ENCODE measurements at regions not wholly inside any gene's neighbourhood (a gene's known extent, or its start where the extent isn't known, plus 50 kb on each side); places are given as distances from the start of the nearest gene placed in this dataset.
"Not testable (repeated sequence)": the region's sequence is repeated elsewhere in the genome, so short reads cannot be mapped to it uniquely, and the experiment has no call there.

DNA sequence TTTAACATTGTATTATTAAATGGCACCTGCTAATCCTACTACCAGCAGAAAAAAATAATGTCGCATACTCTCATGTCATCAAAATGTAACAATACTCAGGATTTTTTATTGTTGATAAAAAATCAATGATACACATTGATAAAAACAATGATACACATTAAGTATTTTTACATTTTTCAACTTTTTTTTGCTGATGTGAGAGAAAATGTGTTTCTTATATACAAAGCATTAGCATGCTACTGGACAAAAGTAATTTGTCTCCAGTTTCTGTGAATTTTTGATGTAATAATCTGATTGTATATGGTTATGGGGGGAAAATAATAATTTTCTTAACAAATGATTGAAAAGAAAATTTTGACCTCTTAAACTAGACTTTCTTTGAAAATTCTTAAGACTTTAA, 1256.6 kb upstream of the CNTN5 start:
- TF ChIP-seq ZNF384 (IDR thresholded peaks at IDR 0.05) (no peak), L3MBTL2 (conservative IDR thresholded peaks at IDR 0.05) (no peak), CTBP1 (IDR thresholded peaks at IDR 0.05; ENCODE audit: borderline replicate concordance) (no peak)
- POLR2A ChIA-PET = no interaction called here
- CTCF ChIA-PET = no interaction called here
- no peak for DNase-seq (ENCODE audit: extremely low spot score)

DNA sequence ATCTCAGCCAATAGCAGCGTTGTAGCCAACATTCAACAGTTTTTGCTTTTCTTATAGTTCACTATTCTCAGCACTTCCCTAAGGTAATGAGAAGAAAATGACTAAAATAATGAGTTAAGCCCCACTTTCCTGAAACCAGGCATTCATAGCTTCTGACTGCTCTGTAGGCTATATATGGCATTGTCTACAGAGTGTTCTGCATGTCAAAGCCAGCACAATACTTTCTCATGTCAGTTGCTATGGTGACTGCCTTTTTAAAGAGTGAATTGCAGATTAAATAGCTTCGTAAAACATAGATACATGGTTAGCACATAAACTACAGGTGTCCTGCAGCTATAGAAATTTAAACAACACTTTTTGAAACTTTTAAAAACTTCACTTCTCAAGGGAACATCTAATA, 1256.1 kb upstream of the CNTN5 start:
- DNase-seq (ENCODE audit: extremely low spot score) = no peak
- ChIA-PET CTCF (no interaction called here), POLR2A (no interaction called here)
- no peak for TF ChIP-seq L3MBTL2 (conservative IDR thresholded peaks at IDR 0.05)
- no peak for TF ChIP-seq LEF1 (IDR thresholded peaks at IDR 0.05; ENCODE audit: borderline replicate concordance)
- no peak for TF ChIP-seq FOXM1 (IDR thresholded peaks at IDR 0.05; ENCODE audit: borderline replicate concordance)
- TF ChIP-seq SP1 (IDR thresholded peaks at IDR 0.05) = no peak
- no peak for TF ChIP-seq FOXA1 (IDR thresholded peaks at IDR 0.05)
- TF ChIP-seq NFRKB (IDR thresholded peaks at IDR 0.05) = no peak
- no peak for TF ChIP-seq ELF4 (IDR thresholded peaks at IDR 0.05)

DNA sequence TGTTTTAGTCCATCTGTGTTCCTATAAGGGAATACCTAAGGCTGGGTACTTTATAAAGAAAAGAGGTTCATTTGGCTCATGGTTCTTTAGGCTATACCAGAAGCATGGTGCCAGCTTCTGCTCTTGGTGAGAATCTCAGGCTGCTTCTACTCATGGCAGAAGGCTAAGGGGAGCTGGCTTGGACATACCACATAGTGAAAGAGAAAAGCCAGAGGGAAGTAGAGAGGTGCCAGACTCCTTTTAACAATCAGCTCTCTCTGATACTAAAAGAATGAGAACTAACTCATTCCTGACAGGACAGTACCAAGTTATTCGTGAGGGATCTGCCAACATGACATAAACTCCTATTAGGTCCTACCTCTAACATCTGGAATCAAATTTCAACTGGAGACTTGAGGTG, 1250.2 kb upstream of the CNTN5 start:
- POLR2A ChIA-PET = no interaction called here
- CTCF ChIA-PET = no interaction called here
- TF ChIP-seq CTBP1 (IDR thresholded peaks at IDR 0.05; ENCODE audit: borderline replicate concordance) (no peak), LEF1 (IDR thresholded peaks at IDR 0.05; ENCODE audit: borderline replicate concordance) (no peak), TARDBP (IDR thresholded peaks at IDR 0.05) (no peak), ARNT (IDR thresholded peaks at IDR 0.05) (no peak), ELF4 (IDR thresholded peaks at IDR 0.05) (no peak), SP1 (IDR thresholded peaks at IDR 0.05) (no peak), FOXK2 (IDR thresholded peaks at IDR 0.05) (no peak), SUZ12 (IDR thresholded peaks at IDR 0.05) (no peak), FOXA1 (IDR thresholded peaks at IDR 0.05) (no peak), ZNF384 (IDR thresholded peaks at IDR 0.05) (no peak), NFRKB (IDR thresholded peaks at IDR 0.05) (no peak), BHLHE40 (IDR thresholded peaks at IDR 0.05; ENCODE audit: borderline replicate concordance) (no peak), L3MBTL2 (conservative IDR thresholded peaks at IDR 0.05) (no peak), FOXM1 (IDR thresholded peaks at IDR 0.05; ENCODE audit: borderline replicate concordance) (no peak), HDGF (IDR thresholded peaks at IDR 0.05; ENCODE audit: borderline replicate concordance) (no peak)
- TF ChIP-seq, protein P1, sequence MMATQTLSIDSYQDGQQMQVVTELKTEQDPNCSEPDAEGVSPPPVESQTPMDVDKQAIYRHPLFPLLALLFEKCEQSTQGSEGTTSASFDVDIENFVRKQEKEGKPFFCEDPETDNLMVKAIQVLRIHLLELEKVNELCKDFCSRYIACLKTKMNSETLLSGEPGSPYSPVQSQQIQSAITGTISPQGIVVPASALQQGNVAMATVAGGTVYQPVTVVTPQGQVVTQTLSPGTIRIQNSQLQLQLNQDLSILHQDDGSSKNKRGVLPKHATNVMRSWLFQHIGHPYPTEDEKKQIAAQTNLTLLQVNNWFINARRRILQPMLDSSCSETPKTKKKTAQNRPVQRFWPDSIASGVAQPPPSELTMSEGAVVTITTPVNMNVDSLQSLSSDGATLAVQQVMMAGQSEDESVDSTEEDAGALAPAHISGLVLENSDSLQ (IDR thresholded peaks at IDR 0.05) = no peak
- no peak for DNase-seq (ENCODE audit: extremely low spot score)

DNA sequence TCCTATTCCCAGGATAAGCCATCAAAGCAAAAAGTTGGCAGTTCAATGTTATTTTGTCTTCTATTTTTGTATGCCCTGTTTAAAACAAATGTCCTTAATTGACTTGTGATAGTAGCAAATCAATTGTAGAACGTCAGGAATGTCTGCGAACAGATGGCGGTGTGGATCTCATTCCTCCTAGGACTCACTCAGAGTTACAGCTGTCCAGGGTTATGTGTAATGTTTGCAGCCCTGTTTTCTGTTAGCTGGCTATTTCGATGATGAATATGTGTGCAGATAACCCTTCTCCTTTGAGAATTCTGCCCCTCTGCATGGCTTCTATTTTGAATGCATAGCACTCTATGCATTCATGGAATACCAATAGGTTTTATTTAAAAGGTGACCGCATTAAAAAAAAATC, 1248.0 kb upstream of the CNTN5 start:
- ChIA-PET CTCF (no interaction called here), POLR2A (no interaction called here)
- no peak for TF ChIP-seq FOXM1 (IDR thresholded peaks at IDR 0.05; ENCODE audit: borderline replicate concordance)
- TF ChIP-seq HDGF (IDR thresholded peaks at IDR 0.05; ENCODE audit: borderline replicate concordance) = no peak
- no peak for TF ChIP-seq ELF4 (IDR thresholded peaks at IDR 0.05)
- TF ChIP-seq TARDBP (IDR thresholded peaks at IDR 0.05) = no peak
- no peak for TF ChIP-seq FOXK2 (IDR thresholded peaks at IDR 0.05)
- no peak for TF ChIP-seq SP1 (IDR thresholded peaks at IDR 0.05)
- TF ChIP-seq CTBP1 (IDR thresholded peaks at IDR 0.05; ENCODE audit: borderline replicate concordance) = no peak
- no peak for TF ChIP-seq LEF1 (IDR thresholded peaks at IDR 0.05; ENCODE audit: borderline replicate concordance)
- TF ChIP-seq, protein P1 (IDR thresholded peaks at IDR 0.05) = no peak
- no peak for TF ChIP-seq ARNT (IDR thresholded peaks at IDR 0.05)
- TF ChIP-seq SUZ12 (IDR thresholded peaks at IDR 0.05) = no peak
- TF ChIP-seq ZNF384 (IDR thresholded peaks at IDR 0.05) = no peak
- TF ChIP-seq BHLHE40 (IDR thresholded peaks at IDR 0.05; ENCODE audit: borderline replicate concordance) = no peak
- no peak for TF ChIP-seq FOXA1 (IDR thresholded peaks at IDR 0.05)
- DNase-seq (ENCODE audit: extremely low spot score) = no peak

DNA sequence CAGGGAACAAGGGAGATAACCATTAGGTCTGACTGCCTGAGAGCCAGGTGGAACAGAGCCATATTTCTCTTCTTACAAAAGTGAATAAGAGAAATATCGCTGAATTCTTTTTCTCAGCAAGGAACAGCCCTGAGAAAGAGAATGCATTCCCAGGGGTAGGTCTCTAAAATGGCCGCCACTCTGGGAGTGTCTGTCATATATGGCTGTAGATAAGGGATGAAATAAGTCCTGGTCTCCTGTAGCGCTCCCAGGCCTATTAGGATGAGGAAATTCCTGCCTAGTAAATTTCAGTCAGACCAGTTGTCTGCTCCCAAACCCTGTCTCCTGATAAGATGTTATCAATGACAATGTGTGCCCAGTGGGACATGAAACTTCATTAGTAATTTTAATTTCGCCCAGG, 1236.4 kb upstream of the CNTN5 start:
- POLR2A ChIA-PET; CTCF ChIA-PET; DNase-seq (ENCODE audit: extremely low spot score): not testable (repeated sequence)

DNA sequence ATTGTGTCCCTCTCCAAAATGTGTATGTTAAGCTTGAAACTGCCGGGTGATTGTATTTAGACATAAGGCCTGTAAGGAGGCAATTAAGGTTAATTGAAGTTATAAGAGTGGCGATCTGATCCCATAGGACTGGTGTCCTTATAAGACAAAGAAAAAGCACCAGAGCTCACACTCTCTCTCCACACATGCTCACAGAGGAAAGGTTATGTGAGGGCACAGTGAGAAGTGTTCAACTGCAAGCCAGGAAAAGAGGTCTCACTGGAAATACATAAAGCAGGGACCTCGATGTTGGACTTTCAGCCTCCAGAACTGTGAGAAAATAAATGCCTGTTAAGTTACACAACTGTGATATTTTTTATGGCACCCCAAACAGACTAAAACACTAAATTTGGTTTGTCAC, 1233.8 kb upstream of the CNTN5 start:
- ChIA-PET CTCF (no interaction called here), POLR2A (no interaction called here)
- TF ChIP-seq BHLHE40 (IDR thresholded peaks at IDR 0.05; ENCODE audit: borderline replicate concordance) (no peak), NFRKB (IDR thresholded peaks at IDR 0.05) (no peak), ELF4 (IDR thresholded peaks at IDR 0.05) (no peak)
- no peak for DNase-seq (ENCODE audit: extremely low spot score)

DNA sequence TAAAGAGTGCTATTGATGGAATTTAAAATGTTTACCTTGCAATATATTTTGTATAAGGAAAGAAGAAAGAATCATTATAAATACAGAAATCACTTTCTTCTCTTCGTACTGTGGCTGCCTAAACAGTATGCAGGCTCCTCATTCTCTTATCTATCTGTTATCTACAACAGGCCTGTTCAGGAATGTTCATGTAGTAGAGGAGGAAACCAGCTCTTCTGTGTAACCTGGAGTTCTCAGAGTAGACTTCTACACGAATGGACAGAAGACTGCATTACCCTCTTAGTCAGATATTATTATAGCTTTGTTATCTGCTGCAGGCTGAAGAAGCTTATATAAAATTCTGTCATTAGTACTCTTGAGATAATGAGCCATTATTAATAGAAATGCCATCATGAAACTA, 1225.9 kb upstream of the CNTN5 start:
- DNase-seq (ENCODE audit: extremely low spot score) = no peak
- TF ChIP-seq CTBP1 (IDR thresholded peaks at IDR 0.05; ENCODE audit: borderline replicate concordance) (no peak), FOXK2 (IDR thresholded peaks at IDR 0.05) (no peak), FOXA1 (IDR thresholded peaks at IDR 0.05) (no peak), ZNF384 (IDR thresholded peaks at IDR 0.05) (no peak), ELF4 (IDR thresholded peaks at IDR 0.05) (no peak), FOXM1 (IDR thresholded peaks at IDR 0.05; ENCODE audit: borderline replicate concordance) (no peak), L3MBTL2 (conservative IDR thresholded peaks at IDR 0.05) (no peak), LEF1 (IDR thresholded peaks at IDR 0.05; ENCODE audit: borderline replicate concordance) (no peak), BHLHE40 (IDR thresholded peaks at IDR 0.05; ENCODE audit: borderline replicate concordance) (no peak), SP1 (IDR thresholded peaks at IDR 0.05) (no peak), HDGF (IDR thresholded peaks at IDR 0.05; ENCODE audit: borderline replicate concordance) (no peak), NFRKB (IDR thresholded peaks at IDR 0.05) (no peak), TARDBP (IDR thresholded peaks at IDR 0.05) (no peak), ARNT (IDR thresholded peaks at IDR 0.05) (no peak), SUZ12 (IDR thresholded peaks at IDR 0.05) (no peak)
- TF ChIP-seq, protein P1 (IDR thresholded peaks at IDR 0.05) = no peak
- CTCF ChIA-PET = no interaction called here
- POLR2A ChIA-PET = no interaction called here
